H1 (cell line): ENCODE measurements at regions not wholly inside any gene's neighbourhood (a gene's known extent, or its start where the extent isn't known, plus 50 kb on each side); places are given as distances from the start of the nearest gene placed in this dataset.

ENCODE experiments used
- CTCF ChIA-PET: fragments of 300-600 bp; sonication (Branson Sonifier 250); formaldehyde crosslinking; loops from one replicate; lab custom pipeline; 2021; ENCODE audit not compliant: partially characterized antibody; lab: Charles Lee
- POLR2A ChIA-PET: fragments of 300-600 bp; sonication (Branson Sonifier 250); formaldehyde crosslinking; loops from one replicate; lab custom pipeline; 2021; ENCODE audit warnings: inconsistent platforms; ENCODE audit not compliant: partially characterized antibody; lab: Charles Lee
- DNase-seq, 2 experiments: peaks; one replicate each; pipeline versions ENCODE4 v3.0.0 to v3.0.0-alpha.2; 2010 to 2022; ENCODE audit warnings: low spot score in 2 of 2, low read depth in 1 of 2, mixed read lengths in 1 of 2
- FAIRE-seq: peaks from 2 replicates; lab custom pipeline; 2011; peaks lifted over from hg19 to GRCh38; lab: Jason Lieb, UNC
- H2AFZ ChIP-seq: 2 replicates; pipeline ENCODE4 v1.8.1; 2012; ENCODE audit warnings: low read length, inconsistent platforms
- H2AK5ac ChIP-seq: 2 replicates; pipeline ENCODE4 v1.6.1; 2013; ENCODE audit warnings: low read depth, low read length
- H2BK120ac ChIP-seq: replicated peaks from 2 replicates; pipeline ENCODE3; 2013; ENCODE audit warnings: low read depth, low read length, inconsistent platforms
- H2BK12ac ChIP-seq: 2 replicates; pipeline ENCODE4 v1.6.1; 2013; ENCODE audit warnings: low read depth, low read length
- H2BK15ac ChIP-seq: 2 replicates; pipeline ENCODE4 v1.6.1; 2013; ENCODE audit warnings: low read length
- H2BK20ac ChIP-seq: 2 replicates; pipeline ENCODE4 v1.6.1; 2013; ENCODE audit warnings: low read length
- H2BK5ac ChIP-seq: 2 replicates; pipeline ENCODE4 v1.6.1; 2013; ENCODE audit warnings: low read depth, low read length
- H3K14ac ChIP-seq: 2 replicates; pipeline ENCODE4 v1.6.1; 2013; ENCODE audit warnings: inconsistent platforms; ENCODE audit not compliant: insufficient read length
- H3K18ac ChIP-seq: 2 replicates; pipeline ENCODE4 v1.6.1; 2013; ENCODE audit warnings: low read length; ENCODE audit errors: extremely low read depth
- H3K23ac ChIP-seq: 2 replicates; pipeline ENCODE4 v1.6.1; 2013; ENCODE audit warnings: inconsistent platforms; ENCODE audit not compliant: insufficient read length
- H3K23me2 ChIP-seq: 2 replicates; pipeline ENCODE4 v1.6.1; 2013; ENCODE audit warnings: low read depth, low read length
- H3K27ac ChIP-seq: 2 replicates; pipeline ENCODE4 v1.6.1; 2011; ENCODE audit warnings: low read depth, low read length, inconsistent platforms
- H3K27me3 ChIP-seq, 4 experiments: replicated peaks in 1 of 4; 1 replicate in 1 of 4; 2 replicates in 3 of 4; pipeline versions ENCODE4 v1.6.1 to v1.8.1; 2011 to 2013; ENCODE audit warnings: low read length in 3 of 4, mild to moderate bottlenecking in 3 of 4, inconsistent platforms in 2 of 4, mixed read lengths in 2 of 4, moderate library complexity in 1 of 4; ENCODE audit not compliant: control insufficient read depth in 3 of 4, insufficient read depth in 3 of 4; ENCODE audit errors: extremely low read depth in 1 of 4
- H3K36me3 ChIP-seq, 4 experiments: 2 replicates each; pipeline versions ENCODE4 v1.6.1 to v1.8.1; 2011 to 2013; ENCODE audit warnings: mild to moderate bottlenecking in 4 of 4, low read length in 3 of 4, moderate library complexity in 2 of 4, control low read depth in 1 of 4, inconsistent platforms in 1 of 4; ENCODE audit not compliant: insufficient read depth in 4 of 4, control insufficient read depth in 2 of 4
- H3K4ac ChIP-seq: replicated peaks from 2 replicates; pipeline ENCODE3; 2013; ENCODE audit warnings: low read length, low read depth, mixed read lengths, inconsistent platforms; ENCODE audit not compliant: insufficient read length
- H3K4me1 ChIP-seq, 4 experiments: replicated peaks in 1 of 4; 1 replicate in 1 of 4; 2 replicates in 3 of 4; pipeline versions ENCODE4 v1.6.1 to v1.8.1; 2011 to 2013; ENCODE audit warnings: low read length in 3 of 4, inconsistent platforms in 2 of 4, mixed read lengths in 1 of 4; ENCODE audit not compliant: insufficient read depth in 4 of 4, control insufficient read depth in 3 of 4
- H3K4me2 ChIP-seq, 2 experiments: 2 replicates each; pipeline versions ENCODE4 v1.6.1 to v1.8.1; 2011 to 2013; ENCODE audit warnings: low read depth in 2 of 2, low read length in 2 of 2, control low read depth in 1 of 2, inconsistent platforms in 1 of 2, mild to moderate bottlenecking in 1 of 2; ENCODE audit not compliant: insufficient read depth in 1 of 2
- H3K4me3 ChIP-seq, 4 experiments: fragments of 200-600, 300-600 bp in 1 of 4; sonication (generic), shearing (Covaris generic), sonication (Bioruptor Twin) in 1 of 4; 2 replicates each; pipeline versions ENCODE4 v1.5.1 to v1.8.1; 2011 to 2016; ENCODE audit warnings: low read length in 4 of 4, low read depth in 3 of 4, control low read depth in 2 of 4, inconsistent platforms in 2 of 4, mild to moderate bottlenecking in 2 of 4, mixed read lengths in 1 of 4, moderate library complexity in 1 of 4; ENCODE audit not compliant: insufficient read depth in 2 of 4; ENCODE audit errors: extremely low read depth in 1 of 4
- H3K56ac ChIP-seq: replicated peaks from 2 replicates; pipeline ENCODE3; 2013; ENCODE audit warnings: low read depth, mild to moderate bottlenecking, mixed read lengths, low read length, inconsistent platforms; ENCODE audit not compliant: insufficient read length
- H3K79me1 ChIP-seq: 2 replicates; pipeline ENCODE4 v1.6.1; 2013; ENCODE audit warnings: low read depth, low read length, control low read depth
- H3K79me2 ChIP-seq, 2 experiments: 2 replicates each; pipeline versions ENCODE4 v1.6.1 to v1.8.1; 2012 to 2013; ENCODE audit warnings: low read length in 2 of 2, mild to moderate bottlenecking in 2 of 2, inconsistent platforms in 1 of 2; ENCODE audit not compliant: insufficient read depth in 2 of 2, control insufficient read depth in 1 of 2
- H3K9ac ChIP-seq, 4 experiments: replicated peaks in 1 of 4; 1 replicate in 1 of 4; 2 replicates in 3 of 4; pipeline versions ENCODE4 v1.6.1 to v1.8.1; 2011 to 2013; ENCODE audit warnings: low read depth in 3 of 4, low read length in 3 of 4, control low read depth in 2 of 4, mild to moderate bottlenecking in 2 of 4, moderate library complexity in 2 of 4, inconsistent platforms in 1 of 4; ENCODE audit errors: extremely low read depth in 1 of 4
- H3K9me3 ChIP-seq, 2 experiments: 2 replicates each; pipeline versions ENCODE4 v1.6.1 to v1.8.1; 2012 to 2013; ENCODE audit warnings: mild to moderate bottlenecking in 2 of 2, moderate library complexity in 2 of 2, control low read depth in 1 of 2, inconsistent platforms in 1 of 2, low read depth in 1 of 2, low read length in 1 of 2, mixed read lengths in 1 of 2; ENCODE audit not compliant: insufficient read depth in 2 of 2
- H4K20me1 ChIP-seq, 2 experiments: replicated peaks in 1 of 2; 2 replicates each; pipeline versions ENCODE3 to v1.8.1; 2011 to 2013; ENCODE audit warnings: inconsistent platforms in 2 of 2, low read length in 2 of 2, mild to moderate bottlenecking in 1 of 2; ENCODE audit not compliant: insufficient read depth in 2 of 2, control insufficient read depth in 1 of 2
- H4K5ac ChIP-seq: 2 replicates; pipeline ENCODE4 v1.6.1; 2013; ENCODE audit warnings: low read length, low read depth, mixed read lengths, inconsistent platforms; ENCODE audit not compliant: insufficient read length
- H4K8ac ChIP-seq: 2 replicates; pipeline ENCODE4 v1.8.0; 2013; ENCODE audit warnings: mild to moderate bottlenecking, moderate library complexity, low read length, inconsistent platforms; ENCODE audit not compliant: insufficient read depth; ENCODE audit errors: extremely low read depth
- H4K91ac ChIP-seq: replicated peaks from 2 replicates; pipeline ENCODE3; 2013; ENCODE audit warnings: low read length, mixed read lengths, inconsistent platforms; ENCODE audit not compliant: insufficient read length
- ASH2L ChIP-seq: fragments of 200-600, 300-600 bp; sonication (generic); IDR thresholded peaks from one replicate; pipeline ENCODE4 v1.7.1; 2017; ENCODE audit warnings: low read length
- BCL11A ChIP-seq, 2 experiments: IDR thresholded peaks; one replicate each; pipeline ENCODE4 v1.6.1; 2011; ENCODE audit warnings: low read depth in 2 of 2, low read length in 2 of 2, mild to moderate bottlenecking in 2 of 2
- FOSL1 ChIP-seq: IDR thresholded peaks from 2 replicates; pipeline ENCODE4 v1.6.1; 2011; ENCODE audit warnings: mild to moderate bottlenecking, low read depth, low read length, moderate library complexity; ENCODE audit not compliant: insufficient read depth
- JUN ChIP-seq: IDR thresholded peaks from 2 replicates; pipeline ENCODE4 v1.6.1; 2011; ENCODE audit warnings: low read depth, mild to moderate bottlenecking, improper control_type of control experiment, low read length
- KDM5A ChIP-seq: fragments of 200-600 bp; IDR thresholded peaks from 2 replicates; pipeline ENCODE4 v1.7.1; 2012; ENCODE audit warnings: mild to moderate bottlenecking, low read length, inconsistent platforms, mixed read lengths
- NRF1 ChIP-seq: IDR thresholded peaks from 2 replicates; pipeline ENCODE4 v1.6.1; 2011; ENCODE audit warnings: mild to moderate bottlenecking, low read depth, low read length, improper control_type of control experiment
- RAD21 ChIP-seq, 2 experiments: IDR thresholded peaks in 1 of 2; conservative IDR thresholded peaks in 1 of 2; 2 replicates each; pipeline ENCODE4 v1.6.1; 2011; ENCODE audit warnings: low read depth in 2 of 2, low read length in 2 of 2, improper control_type of control experiment in 1 of 2, inconsistent platforms in 1 of 2, mild to moderate bottlenecking in 1 of 2, moderate library complexity in 1 of 2
- SIN3A ChIP-seq, 2 experiments: IDR thresholded peaks in 1 of 2; conservative IDR thresholded peaks in 1 of 2; 2 replicates each; pipeline ENCODE4 v1.6.1; 2011 to 2012; ENCODE audit warnings: low read length in 2 of 2, improper control_type of control experiment in 1 of 2, low read depth in 1 of 2, mild to moderate bottlenecking in 1 of 2
- TBP ChIP-seq: IDR thresholded peaks from 2 replicates; pipeline ENCODE4 v1.6.1; 2011; ENCODE audit warnings: low read depth, low read length, improper control_type of control experiment
- TEAD4 ChIP-seq: IDR thresholded peaks from 2 replicates; pipeline ENCODE4 v1.6.1; 2012; ENCODE audit warnings: low read depth, low read length, inconsistent platforms, mixed read lengths
- TF ChIP-seq, protein P1 (sequence below), 3 experiments: IDR thresholded peaks; 1 replicate in 2 of 3; 2 replicates in 1 of 3; pipeline versions ENCODE4 v1.5.1 to v1.6.1; 2011; ENCODE audit warnings: low read length in 3 of 3, mild to moderate bottlenecking in 3 of 3, inconsistent platforms in 2 of 3, low read depth in 1 of 3, moderate library complexity in 1 of 3; ENCODE audit not compliant: insufficient read depth in 1 of 3; ENCODE audit errors: control extremely low read depth in 1 of 3

DNA sequence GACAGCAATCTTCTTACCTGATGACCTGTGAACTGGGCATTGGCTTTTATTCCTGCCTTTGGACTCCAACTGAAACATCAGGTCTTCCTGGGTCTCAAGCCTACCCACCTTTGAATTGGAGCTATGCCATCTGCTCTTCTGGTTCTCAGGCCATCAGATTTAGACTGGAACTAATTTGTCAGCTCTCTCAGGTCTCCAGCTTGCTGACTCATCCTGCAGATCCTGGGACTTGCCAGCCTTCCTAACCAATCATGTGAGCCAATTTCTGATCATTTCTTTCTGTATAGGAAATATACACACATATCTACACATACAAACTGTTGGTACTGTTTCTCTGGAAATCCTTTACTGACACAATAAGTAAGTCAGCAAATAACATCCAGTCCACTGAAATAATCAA is 65.3 kb upstream of the TSPAN8 start:
- Histone ChIP-seq H3K27ac (no peak overlapping the region), H2AK5ac (no peak overlapping the region), H3K9ac (no peak overlapping the region), H3K79me2 (no peaks in the 10 kb centered on the region), H4K8ac (no peak overlapping the region), H2BK12ac (no peak overlapping the region), H3K18ac (no peak overlapping the region), H3K4ac (no peak overlapping the region), H3K4me2 (no peak overlapping the region), H2BK120ac (no peak overlapping the region), H3K9me3 (no peaks in the 10 kb centered on the region), H3K56ac (no peak overlapping the region), H2BK20ac (no peak overlapping the region), H4K20me1 (no peaks in the 10 kb centered on the region), H3K79me1 (no peaks in the 10 kb centered on the region), H3K27me3 (no peaks in the 10 kb centered on the region), H2BK5ac (no peak overlapping the region), H3K36me3 (no peaks in the 10 kb centered on the region), H2AFZ (no peak overlapping the region), H3K23me2 (no peaks in the 10 kb centered on the region), H3K14ac (no peak overlapping the region), H3K4me3 (no peak overlapping the region), H3K4me1 (no peaks in the 10 kb centered on the region), H4K5ac (no peak overlapping the region), H3K23ac (no peak overlapping the region), H2BK15ac (no peak overlapping the region), H4K91ac (no peak overlapping the region)
- DNase-seq (no peak), FAIRE-seq (no peak)
- ChIA-PET POLR2A (no interaction called here), CTCF (interaction anchor here (0.8 kb wide), 1 partner anchor 170 kb away, joined by 4 read pairs; no protein-coding TSS in a partner anchor)
- TF ChIP-seq FOSL1 (no peak), ASH2L (no peak), RAD21 (IDR thresholded peaks at IDR 0.05 in 1 of 2, conservative IDR thresholded peaks at IDR 0.05 in 1 of 2; ENCODE audit: low read depth in 2 of 2, low read length in 2 of 2) (no peak), TBP (no peak), BCL11A (IDR thresholded peaks at IDR 0.05; ENCODE audit: low read depth in 2 of 2, low read length in 2 of 2) (no peak), TEAD4 (no peak), JUN (no peak), NRF1 (no peak), SIN3A (conservative IDR thresholded peaks at IDR 0.05 in 1 of 2, IDR thresholded peaks at IDR 0.05 in 1 of 2; ENCODE audit: low read depth in 1 of 2, low read length in 2 of 2) (no peak), KDM5A (no peak)
- TF ChIP-seq, protein P1, sequence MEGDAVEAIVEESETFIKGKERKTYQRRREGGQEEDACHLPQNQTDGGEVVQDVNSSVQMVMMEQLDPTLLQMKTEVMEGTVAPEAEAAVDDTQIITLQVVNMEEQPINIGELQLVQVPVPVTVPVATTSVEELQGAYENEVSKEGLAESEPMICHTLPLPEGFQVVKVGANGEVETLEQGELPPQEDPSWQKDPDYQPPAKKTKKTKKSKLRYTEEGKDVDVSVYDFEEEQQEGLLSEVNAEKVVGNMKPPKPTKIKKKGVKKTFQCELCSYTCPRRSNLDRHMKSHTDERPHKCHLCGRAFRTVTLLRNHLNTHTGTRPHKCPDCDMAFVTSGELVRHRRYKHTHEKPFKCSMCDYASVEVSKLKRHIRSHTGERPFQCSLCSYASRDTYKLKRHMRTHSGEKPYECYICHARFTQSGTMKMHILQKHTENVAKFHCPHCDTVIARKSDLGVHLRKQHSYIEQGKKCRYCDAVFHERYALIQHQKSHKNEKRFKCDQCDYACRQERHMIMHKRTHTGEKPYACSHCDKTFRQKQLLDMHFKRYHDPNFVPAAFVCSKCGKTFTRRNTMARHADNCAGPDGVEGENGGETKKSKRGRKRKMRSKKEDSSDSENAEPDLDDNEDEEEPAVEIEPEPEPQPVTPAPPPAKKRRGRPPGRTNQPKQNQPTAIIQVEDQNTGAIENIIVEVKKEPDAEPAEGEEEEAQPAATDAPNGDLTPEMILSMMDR (IDR thresholded peaks at IDR 0.05; ENCODE audit: control extremely low read depth in 1 of 3, insufficient read depth in 1 of 3, low read depth in 1 of 3, low read length in 3 of 3) = no peak
